HCT116 (cell line): ENCODE measurements at regions not wholly inside any gene's neighbourhood (a gene's known extent, or its start where the extent isn't known, plus 50 kb on each side); places are given as distances from the start of the nearest gene placed in this dataset.

Experiments
- ATAC-seq: fragments of 200-7000 bp; cut with Tn5 transposase; 2 replicates; pipeline ENCODE4 v1.9.1; 2020; ENCODE audit warnings: mild to moderate bottlenecking, moderate library complexity
- BruUV-seq: library from RNA; stranded (reverse); fragments of 400-500 nt; replicated peaks from 2 replicates; lab custom pipeline; 2021; lab: Mats Ljungman, UMichigan
- CTCF ChIA-PET: fragments of 300-600 bp; sonication (Branson Sonifier 250); formaldehyde crosslinking; loops from one replicate; lab custom pipeline; 2021; ENCODE audit warnings: antibody characterized with exemption; lab: Charles Lee
- POLR2A ChIA-PET: fragments of 300-600, 350-600 bp; sonication (Branson Sonifier 250); formaldehyde crosslinking; loops from one replicate; lab custom pipeline; 2021; ENCODE audit warnings: antibody characterized with exemption; lab: Charles Lee
- RAD21 ChIA-PET, 2 experiments: fragments of 300-600 bp; sonication (Branson Sonifier 250); formaldehyde crosslinking; loops; one replicate each; lab custom pipeline; 2023; ENCODE audit warnings: low total read pairs in 2 of 2; ENCODE audit not compliant: uncharacterized antibody in 2 of 2, unreplicated experiment in 2 of 2, low non-redundant PET in 1 of 2; lab: Charles Lee
- DNase-seq: peaks from one replicate; pipeline ENCODE4 v3.0.0-alpha.2; 2010; ENCODE audit warnings: low read depth, low spot score
- H2AFZ ChIP-seq: fragments of 200-600 bp; shearing (Covaris generic), sonication (generic); 2 replicates; pipeline ENCODE4 v1.6.1; 2017; ENCODE audit warnings: low read depth, mixed run types, mixed read lengths, antibody characterized with exemption, low read length; ENCODE audit not compliant: poor library complexity, severe bottlenecking
- H3K27ac ChIP-seq: 2 replicates; pipeline ENCODE4 v1.5.1; 2012; ENCODE audit warnings: low read depth, low read length
- H3K27me3 ChIP-seq: fragments of 200-600 bp; sonication (generic); 2 replicates; pipeline ENCODE4 v1.6.1; 2016; ENCODE audit warnings: mixed run types, low read length, mixed read lengths; ENCODE audit not compliant: insufficient read depth
- H3K36me3 ChIP-seq, 2 experiments: fragments of 200-500 bp in 1 of 2; fragments of 200-600 bp in 1 of 2; sonication (Bioruptor generic) in 1 of 2; sonication (generic) in 1 of 2; 2 replicates each; pipeline versions ENCODE4 v1.5.1 to v1.6.1; 2014 to 2016; ENCODE audit warnings: low read length in 2 of 2, inconsistent platforms in 1 of 2, mixed read lengths in 1 of 2, mixed run types in 1 of 2; ENCODE audit not compliant: insufficient read depth in 2 of 2, control insufficient read depth in 1 of 2
- H3K4me1 ChIP-seq, 2 experiments: fragments of 200-600 bp in 1 of 2; sonication (generic) in 1 of 2; 2 replicates each; pipeline versions ENCODE4 v1.5.1 to v1.6.1; 2012 to 2017; ENCODE audit warnings: low read length in 2 of 2, inconsistent platforms in 1 of 2, mild to moderate bottlenecking in 1 of 2, mixed read lengths in 1 of 2, mixed run types in 1 of 2, moderate library complexity in 1 of 2; ENCODE audit not compliant: insufficient read depth in 2 of 2, control insufficient read depth in 1 of 2
- H3K4me2 ChIP-seq: fragments of 200-600 bp; sonication (generic); 2 replicates; pipeline ENCODE4 v1.6.1; 2017; ENCODE audit warnings: mixed run types, low read length, mixed read lengths
- H3K4me3 ChIP-seq, 2 experiments: fragments of 200-600 bp in 1 of 2; sonication (generic) in 1 of 2; replicated peaks in 1 of 2; 2 replicates each; pipeline ENCODE4 v1.5.1; 2011 to 2016; ENCODE audit warnings: low read length in 2 of 2, control low read depth in 1 of 2, low read depth in 1 of 2, mild to moderate bottlenecking in 1 of 2, mixed read lengths in 1 of 2, mixed run types in 1 of 2
- H3K79me2 ChIP-seq: fragments of 200-600 bp; sonication (generic); 2 replicates; pipeline ENCODE4 v1.6.1; 2017; ENCODE audit warnings: mild to moderate bottlenecking, mixed run types, low read length, moderate library complexity, mixed read lengths; ENCODE audit not compliant: insufficient read depth
- H3K9ac ChIP-seq: fragments of 200-600 bp; sonication (generic); 2 replicates; pipeline ENCODE4 v1.6.1; 2016; ENCODE audit warnings: low read length, mixed read lengths
- H3K9me2 ChIP-seq: fragments of 200-600 bp; sonication (generic), shearing (Covaris generic); 2 replicates; pipeline ENCODE4 v1.6.1; 2017; ENCODE audit warnings: mixed run types, mild to moderate bottlenecking, moderate library complexity; ENCODE audit not compliant: insufficient read depth
- H3K9me3 ChIP-seq, 2 experiments: fragments of 200-500 bp in 1 of 2; fragments of 200-600 bp in 1 of 2; sonication (Bioruptor generic) in 1 of 2; sonication (generic) in 1 of 2; 2 replicates each; pipeline ENCODE4 v1.6.1; 2014 to 2017; ENCODE audit warnings: low read length in 2 of 2, mixed read lengths in 2 of 2, inconsistent platforms in 1 of 2, low read depth in 1 of 2, mild to moderate bottlenecking in 1 of 2, mixed run types in 1 of 2, moderate library complexity in 1 of 2; ENCODE audit not compliant: control insufficient read depth in 1 of 2, insufficient read depth in 1 of 2
- H4K20me1 ChIP-seq: fragments of 200-600 bp; sonication (generic), shearing (Covaris generic); 2 replicates; pipeline ENCODE4 v1.6.1; 2017; ENCODE audit warnings: mixed run types, mild to moderate bottlenecking, moderate library complexity; ENCODE audit not compliant: insufficient read depth
- EGR1 ChIP-seq: IDR thresholded peaks from 2 replicates; pipeline ENCODE4 v1.6.1; 2012; ENCODE audit warnings: low read depth
- ELF1 ChIP-seq: IDR thresholded peaks from 2 replicates; pipeline ENCODE4 v1.6.1; 2012; ENCODE audit warnings: low read depth, borderline replicate concordance
- EZH2phosphoT487 ChIP-seq: fragments of 200-600 bp; IDR thresholded peaks from 2 replicates; pipeline ENCODE4 v1.6.1; 2018; ENCODE audit warnings: antibody characterized with exemption, borderline replicate concordance
- YY1 ChIP-seq: IDR thresholded peaks from 2 replicates; pipeline ENCODE4 v1.6.1; 2011; ENCODE audit warnings: low read length, low read depth, moderate library complexity, mild to moderate bottlenecking; ENCODE audit not compliant: insufficient replicate concordance; ENCODE audit errors: extremely low read depth
- intact Hi-C: fragments of 100-400 bp; cut with micrococcal nuclease; formaldehyde crosslinking; loops from 2 replicates; pipeline ENCODE4 v1.10.0; 2022
- TF ChIP-seq, protein P1 (sequence below): IDR thresholded peaks from 2 replicates; pipeline ENCODE4 v1.6.1; 2012; ENCODE audit warnings: low read depth

DNA sequence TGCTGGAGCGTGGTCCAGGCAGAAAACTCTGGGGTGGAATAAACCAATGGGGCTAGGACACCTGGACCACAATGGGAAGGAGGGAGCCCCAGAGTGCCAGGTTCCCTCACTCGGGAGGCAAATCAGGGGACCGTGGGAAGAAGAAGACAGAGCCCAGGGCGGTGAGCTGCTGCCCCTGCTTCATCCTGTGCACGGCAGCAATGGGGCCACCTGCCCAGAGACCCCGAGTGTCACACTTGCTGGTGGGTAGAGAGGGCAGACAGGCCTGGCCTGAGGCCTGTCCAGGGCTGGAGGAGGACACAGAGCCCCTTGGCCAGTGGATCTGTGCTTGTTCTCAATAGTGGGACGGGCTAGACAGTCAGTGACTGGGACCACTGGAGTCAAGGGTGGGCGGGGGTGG, 58.2 kb downstream of the DIO3 start:
- POLR2A ChIA-PET, result no interaction called here
- H3K9me3 ChIP-seq, result no peaks in the 10 kb centered on the region
- no TSS peak for BruUV-seq

More for the DNA sequence above, 58.2 kb downstream of the DIO3 start:
- no peak overlapping the region for H3K9ac ChIP-seq
- CTCF ChIA-PET, result no interaction called here
- H3K4me1 ChIP-seq, result no peaks in the 10 kb centered on the region
- intact Hi-C loops, result no loop called here
- H3K79me2 ChIP-seq, result no peaks in the 10 kb centered on the region
- H3K27ac ChIP-seq, result no peak overlapping the region
- H3K9me2 ChIP-seq, result no peaks in the 10 kb centered on the region
- H3K4me2 ChIP-seq, result no peak overlapping the region
- no peaks in the 10 kb centered on the region for H3K36me3 ChIP-seq
- TF ChIP-seq, protein P1, sequence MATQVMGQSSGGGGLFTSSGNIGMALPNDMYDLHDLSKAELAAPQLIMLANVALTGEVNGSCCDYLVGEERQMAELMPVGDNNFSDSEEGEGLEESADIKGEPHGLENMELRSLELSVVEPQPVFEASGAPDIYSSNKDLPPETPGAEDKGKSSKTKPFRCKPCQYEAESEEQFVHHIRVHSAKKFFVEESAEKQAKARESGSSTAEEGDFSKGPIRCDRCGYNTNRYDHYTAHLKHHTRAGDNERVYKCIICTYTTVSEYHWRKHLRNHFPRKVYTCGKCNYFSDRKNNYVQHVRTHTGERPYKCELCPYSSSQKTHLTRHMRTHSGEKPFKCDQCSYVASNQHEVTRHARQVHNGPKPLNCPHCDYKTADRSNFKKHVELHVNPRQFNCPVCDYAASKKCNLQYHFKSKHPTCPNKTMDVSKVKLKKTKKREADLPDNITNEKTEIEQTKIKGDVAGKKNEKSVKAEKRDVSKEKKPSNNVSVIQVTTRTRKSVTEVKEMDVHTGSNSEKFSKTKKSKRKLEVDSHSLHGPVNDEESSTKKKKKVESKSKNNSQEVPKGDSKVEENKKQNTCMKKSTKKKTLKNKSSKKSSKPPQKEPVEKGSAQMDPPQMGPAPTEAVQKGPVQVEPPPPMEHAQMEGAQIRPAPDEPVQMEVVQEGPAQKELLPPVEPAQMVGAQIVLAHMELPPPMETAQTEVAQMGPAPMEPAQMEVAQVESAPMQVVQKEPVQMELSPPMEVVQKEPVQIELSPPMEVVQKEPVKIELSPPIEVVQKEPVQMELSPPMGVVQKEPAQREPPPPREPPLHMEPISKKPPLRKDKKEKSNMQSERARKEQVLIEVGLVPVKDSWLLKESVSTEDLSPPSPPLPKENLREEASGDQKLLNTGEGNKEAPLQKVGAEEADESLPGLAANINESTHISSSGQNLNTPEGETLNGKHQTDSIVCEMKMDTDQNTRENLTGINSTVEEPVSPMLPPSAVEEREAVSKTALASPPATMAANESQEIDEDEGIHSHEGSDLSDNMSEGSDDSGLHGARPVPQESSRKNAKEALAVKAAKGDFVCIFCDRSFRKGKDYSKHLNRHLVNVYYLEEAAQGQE, result no peak
- TF ChIP-seq ELF1 (no peak), YY1 (no peak), EGR1 (no peak), EZH2phosphoT487 (no peak)
- H2AFZ ChIP-seq, result no peak overlapping the region
- ATAC-seq, result no peak
- no peak overlapping the region for H3K4me3 ChIP-seq
- H4K20me1 ChIP-seq, result no peaks in the 10 kb centered on the region
- RAD21 ChIA-PET, result no interaction called here
- DNase-seq, result no peak
- peaks cover 8% of the 10 kb centered on the region; the same call in 1 of the 2 replicates for H3K27me3 ChIP-seq
